DND-41 (cell line): ENCODE measurements at regions not wholly inside any gene's neighbourhood (a gene's known extent, or its start where the extent isn't known, plus 50 kb on each side); places are given as distances from the start of the nearest gene placed in this dataset.

ENCODE experiments used
- ATAC-seq: fragments of 200-7000 bp; cut with Tn5 transposase; 3 replicates; pipeline ENCODE4 v1.9.1; 2021; ENCODE audit warnings: low read depth; ENCODE audit not compliant: insufficient read depth
- DNase-seq: peaks from one replicate; pipeline ENCODE4 v3.0.0-alpha.2; 2020
- H2AFZ ChIP-seq: 2 replicates; pipeline ENCODE4 v1.6.0; 2012; ENCODE audit warnings: low read depth, low read length
- H3K27ac ChIP-seq: 2 replicates; pipeline ENCODE4 v1.5.1; 2012; ENCODE audit warnings: low read length, inconsistent platforms
- H3K27me3 ChIP-seq: fragments of 200-600 bp; sonication (generic); 2 replicates; pipeline ENCODE4 v1.6.0; 2012; ENCODE audit warnings: low read length, mild to moderate bottlenecking, inconsistent platforms; ENCODE audit not compliant: insufficient read depth, poor library complexity
- H3K36me3 ChIP-seq: 2 replicates; pipeline ENCODE4 v1.5.1; 2012; ENCODE audit warnings: low read length, inconsistent platforms; ENCODE audit not compliant: insufficient read depth
- H3K4me1 ChIP-seq: 2 replicates; pipeline ENCODE4 v1.5.1; 2012; ENCODE audit warnings: mild to moderate bottlenecking, low read length; ENCODE audit not compliant: insufficient read depth
- H3K4me2 ChIP-seq: 2 replicates; pipeline ENCODE4 v1.6.0; 2012; ENCODE audit warnings: mild to moderate bottlenecking, moderate library complexity, low read length, inconsistent platforms; ENCODE audit not compliant: insufficient read depth
- H3K4me3 ChIP-seq, 2 experiments: fragments of 200-600 bp in 1 of 2; shearing (Covaris generic) in 1 of 2; 2 replicates each; pipeline ENCODE4 v1.5.1; 2012 to 2016; ENCODE audit warnings: inconsistent platforms in 2 of 2, low read length in 2 of 2, mild to moderate bottlenecking in 2 of 2, low read depth in 1 of 2, moderate library complexity in 1 of 2
- H3K79me2 ChIP-seq: 2 replicates; pipeline ENCODE4 v1.6.0; 2012; ENCODE audit warnings: low read length, inconsistent platforms; ENCODE audit not compliant: insufficient read depth
- H3K9ac ChIP-seq: 2 replicates; pipeline ENCODE4 v1.6.0; 2012; ENCODE audit warnings: low read depth, mild to moderate bottlenecking, inconsistent platforms, low read length, moderate library complexity
- H3K9me3 ChIP-seq: 2 replicates; pipeline ENCODE4 v1.5.1; 2012; ENCODE audit warnings: low read length, moderate library complexity, mild to moderate bottlenecking, inconsistent platforms; ENCODE audit not compliant: insufficient read depth, severe bottlenecking
- H4K20me1 ChIP-seq: 2 replicates; pipeline ENCODE4 v1.6.0; 2012; ENCODE audit warnings: low read length; ENCODE audit not compliant: insufficient read depth
- EZH2 ChIP-seq: IDR thresholded peaks from 3 replicates; pipeline ENCODE4 v1.6.1; 2012; ENCODE audit warnings: borderline replicate concordance, low read depth, mild to moderate bottlenecking, moderate library complexity, low read length, inconsistent platforms; ENCODE audit not compliant: severe bottlenecking
- TF ChIP-seq, protein P1 (sequence below): IDR thresholded peaks from 2 replicates; pipeline ENCODE4 v1.5.1; 2012; ENCODE audit warnings: borderline replicate concordance, low read length, moderate library complexity, mild to moderate bottlenecking; ENCODE audit not compliant: poor library complexity, severe bottlenecking; ENCODE audit errors: extremely low read depth

DNA sequence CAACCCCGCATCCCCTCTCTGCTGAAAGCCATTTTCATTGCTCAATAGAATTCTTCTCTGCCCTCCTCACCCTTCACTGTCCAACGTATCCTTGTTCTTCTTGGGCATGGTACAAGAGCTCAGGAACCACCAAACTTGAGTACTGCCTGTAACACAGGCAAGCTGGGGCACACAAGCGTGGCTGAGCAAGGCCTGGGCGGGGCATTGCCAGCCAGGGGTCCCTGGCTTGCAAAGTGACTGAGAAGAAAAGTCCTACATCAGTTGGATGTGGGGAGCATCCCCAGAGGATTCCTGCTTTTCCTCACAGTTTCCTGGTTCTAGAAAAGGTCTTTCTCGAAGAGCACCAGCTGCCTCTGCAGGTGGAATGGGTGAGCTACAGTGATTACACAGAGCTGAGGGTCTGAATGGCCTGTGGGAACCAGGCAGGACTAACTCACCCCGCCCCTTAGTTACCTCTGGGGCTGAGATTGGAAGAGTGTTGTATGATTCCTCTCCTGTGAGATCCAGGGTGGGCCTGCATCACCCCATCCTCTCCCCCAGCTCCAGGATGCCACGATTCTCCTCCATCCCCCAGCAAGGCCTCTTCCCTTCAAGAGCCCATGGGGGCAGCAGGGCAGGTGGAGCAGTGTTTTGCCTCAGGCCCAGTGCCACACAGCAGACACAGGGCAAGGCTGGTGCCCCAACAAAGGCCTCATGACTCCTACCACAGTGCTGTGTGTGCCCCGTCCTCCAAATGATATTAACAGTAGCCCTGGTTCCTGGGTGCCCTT, 121.9 kb downstream of the MATN1 start:
- TF ChIP-seq, protein P1, sequence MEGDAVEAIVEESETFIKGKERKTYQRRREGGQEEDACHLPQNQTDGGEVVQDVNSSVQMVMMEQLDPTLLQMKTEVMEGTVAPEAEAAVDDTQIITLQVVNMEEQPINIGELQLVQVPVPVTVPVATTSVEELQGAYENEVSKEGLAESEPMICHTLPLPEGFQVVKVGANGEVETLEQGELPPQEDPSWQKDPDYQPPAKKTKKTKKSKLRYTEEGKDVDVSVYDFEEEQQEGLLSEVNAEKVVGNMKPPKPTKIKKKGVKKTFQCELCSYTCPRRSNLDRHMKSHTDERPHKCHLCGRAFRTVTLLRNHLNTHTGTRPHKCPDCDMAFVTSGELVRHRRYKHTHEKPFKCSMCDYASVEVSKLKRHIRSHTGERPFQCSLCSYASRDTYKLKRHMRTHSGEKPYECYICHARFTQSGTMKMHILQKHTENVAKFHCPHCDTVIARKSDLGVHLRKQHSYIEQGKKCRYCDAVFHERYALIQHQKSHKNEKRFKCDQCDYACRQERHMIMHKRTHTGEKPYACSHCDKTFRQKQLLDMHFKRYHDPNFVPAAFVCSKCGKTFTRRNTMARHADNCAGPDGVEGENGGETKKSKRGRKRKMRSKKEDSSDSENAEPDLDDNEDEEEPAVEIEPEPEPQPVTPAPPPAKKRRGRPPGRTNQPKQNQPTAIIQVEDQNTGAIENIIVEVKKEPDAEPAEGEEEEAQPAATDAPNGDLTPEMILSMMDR = no peak
- Histone ChIP-seq H3K27ac (no peak overlapping the region), H3K9ac (no peak overlapping the region), H3K4me2 (no peak overlapping the region), H3K9me3 (no peaks in the 10 kb centered on the region), H3K4me3 (no peak overlapping the region), H3K27me3 (peaks cover 33% of the 10 kb centered on the region), H2AFZ (no peak overlapping the region), H3K36me3 (no peaks in the 10 kb centered on the region), H3K4me1 (no peaks in the 10 kb centered on the region), H3K79me2 (no peaks in the 10 kb centered on the region), H4K20me1 (peaks cover 4% of the 10 kb centered on the region; the same call in 1 of the 2 replicates)
- ATAC-seq (no peak), DNase-seq (no peak)

DNA sequence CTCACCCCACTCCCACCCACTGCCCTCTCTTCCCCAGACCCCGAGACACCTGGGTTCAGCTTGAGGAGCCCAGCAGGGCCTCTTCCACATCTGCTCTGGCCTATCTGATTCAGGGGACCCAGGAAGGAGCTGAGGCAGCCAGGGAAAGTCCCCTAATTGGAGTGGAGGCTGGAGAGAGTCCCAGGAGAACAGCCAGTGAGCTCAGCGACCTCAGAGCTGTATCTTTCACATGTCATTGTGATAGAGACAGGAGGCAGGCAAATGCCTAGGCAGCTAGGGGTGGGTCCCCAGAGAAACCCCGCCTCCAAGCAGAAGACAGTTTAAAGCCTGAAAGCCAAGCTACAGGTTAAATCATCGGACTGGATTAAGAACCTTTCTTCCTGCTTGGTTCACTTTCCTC, 122.7 kb downstream of the MATN1 start:
- H4K20me1 ChIP-seq = peaks cover 4% of the 10 kb centered on the region; the same call in 1 of the 2 replicates
- H3K9me3 ChIP-seq = no peaks in the 10 kb centered on the region
- H3K4me1 ChIP-seq = no peaks in the 10 kb centered on the region
- no peak for ATAC-seq
- no peak for DNase-seq
- TF ChIP-seq, protein P1 = no peak
- no peak for TF ChIP-seq EZH2
- no peak overlapping the region for H2AFZ ChIP-seq
- H3K4me3 ChIP-seq = no peak overlapping the region
- no peak overlapping the region for H3K9ac ChIP-seq
- H3K27ac ChIP-seq = no peak overlapping the region
- H3K36me3 ChIP-seq = no peaks in the 10 kb centered on the region
- no peak overlapping the region for H3K4me2 ChIP-seq
- H3K27me3 ChIP-seq = peaks cover 32% of the 10 kb centered on the region
- no peaks in the 10 kb centered on the region for H3K79me2 ChIP-seq

DNA sequence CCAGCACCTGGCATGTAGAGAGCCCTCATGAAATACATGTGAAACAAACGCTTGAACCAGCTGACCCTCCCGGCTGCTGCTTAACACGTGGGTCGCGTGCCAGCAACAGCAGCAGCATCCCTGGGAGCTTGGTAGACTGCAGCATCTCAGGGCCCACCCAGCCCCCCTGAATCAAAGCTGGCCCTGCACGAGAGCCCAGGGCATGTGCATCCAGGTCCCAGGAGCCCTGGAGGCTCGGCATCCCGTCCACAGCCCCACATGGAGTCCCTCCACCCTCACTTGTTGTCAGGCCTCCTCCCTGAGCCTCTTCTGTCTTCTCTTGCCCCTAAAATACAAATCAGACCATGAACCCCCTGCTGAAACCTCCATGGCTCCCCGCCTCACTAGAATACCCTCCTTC, 123.1 kb downstream of the MATN1 start:
- Histone ChIP-seq H3K9ac (no peak overlapping the region), H4K20me1 (no peaks in the 10 kb centered on the region), H3K36me3 (no peaks in the 10 kb centered on the region), H3K4me2 (no peak overlapping the region), H3K4me3 (no peak overlapping the region), H3K27me3 (peaks cover 28% of the 10 kb centered on the region), H3K79me2 (no peaks in the 10 kb centered on the region), H3K4me1 (no peaks in the 10 kb centered on the region), H3K9me3 (no peaks in the 10 kb centered on the region), H3K27ac (no peak overlapping the region), H2AFZ (no peak overlapping the region)
- no peak for TF ChIP-seq EZH2
- TF ChIP-seq, protein P1 = no peak
- ATAC-seq = no peak
- DNase-seq = no peak
